ENCODE measurements at regions not wholly inside any gene's neighbourhood (a gene's known extent, or its start where the extent isn't known, plus 50 kb on each side); places are given as distances from the start of the nearest gene placed in this dataset.

DNA sequence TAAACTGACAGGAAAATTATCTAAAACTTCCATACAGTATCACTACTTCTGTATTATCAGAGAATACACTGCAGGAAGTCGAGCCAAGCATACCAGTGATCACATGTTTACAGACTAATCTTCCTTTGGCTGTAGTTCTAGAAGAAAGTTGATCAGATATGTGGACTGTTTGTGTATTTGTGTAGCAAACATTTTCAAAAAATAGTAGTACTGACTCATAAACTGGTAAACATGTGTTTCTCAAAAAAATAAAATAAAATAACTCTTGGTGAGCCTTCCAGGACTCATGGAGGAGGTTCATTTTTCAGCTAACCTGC is 148.9 kb upstream of the SLC39A10 start:
- TF ChIP-seq, protein P1, sequence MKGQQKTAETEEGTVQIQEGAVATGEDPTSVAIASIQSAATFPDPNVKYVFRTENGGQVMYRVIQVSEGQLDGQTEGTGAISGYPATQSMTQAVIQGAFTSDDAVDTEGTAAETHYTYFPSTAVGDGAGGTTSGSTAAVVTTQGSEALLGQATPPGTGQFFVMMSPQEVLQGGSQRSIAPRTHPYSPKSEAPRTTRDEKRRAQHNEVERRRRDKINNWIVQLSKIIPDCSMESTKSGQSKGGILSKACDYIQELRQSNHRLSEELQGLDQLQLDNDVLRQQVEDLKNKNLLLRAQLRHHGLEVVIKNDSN (IDR thresholded peaks at IDR 0.05) = no peak
- TF ChIP-seq ZBTB7A (IDR thresholded peaks at IDR 0.05; ENCODE audit: low read depth) = no peak
- TF ChIP-seq CEBPB (IDR thresholded peaks at IDR 0.05) = no peak
- TF ChIP-seq, protein P2, sequence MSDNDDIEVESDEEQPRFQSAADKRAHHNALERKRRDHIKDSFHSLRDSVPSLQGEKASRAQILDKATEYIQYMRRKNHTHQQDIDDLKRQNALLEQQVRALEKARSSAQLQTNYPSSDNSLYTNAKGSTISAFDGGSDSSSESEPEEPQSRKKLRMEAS (IDR thresholded peaks at IDR 0.05) = no peak
- TF ChIP-seq FOXM1 (IDR thresholded peaks at IDR 0.05; ENCODE audit: borderline replicate concordance, low read depth) = no peak
- no peak for TF ChIP-seq YY1 (IDR thresholded peaks at IDR 0.05; ENCODE audit: low read depth)
- no peak for TF ChIP-seq TAF1 (IDR thresholded peaks at IDR 0.05; ENCODE audit: low read depth)
- no peak for TF ChIP-seq EGR1 (IDR thresholded peaks at IDR 0.05)
- TF ChIP-seq, protein P3, sequence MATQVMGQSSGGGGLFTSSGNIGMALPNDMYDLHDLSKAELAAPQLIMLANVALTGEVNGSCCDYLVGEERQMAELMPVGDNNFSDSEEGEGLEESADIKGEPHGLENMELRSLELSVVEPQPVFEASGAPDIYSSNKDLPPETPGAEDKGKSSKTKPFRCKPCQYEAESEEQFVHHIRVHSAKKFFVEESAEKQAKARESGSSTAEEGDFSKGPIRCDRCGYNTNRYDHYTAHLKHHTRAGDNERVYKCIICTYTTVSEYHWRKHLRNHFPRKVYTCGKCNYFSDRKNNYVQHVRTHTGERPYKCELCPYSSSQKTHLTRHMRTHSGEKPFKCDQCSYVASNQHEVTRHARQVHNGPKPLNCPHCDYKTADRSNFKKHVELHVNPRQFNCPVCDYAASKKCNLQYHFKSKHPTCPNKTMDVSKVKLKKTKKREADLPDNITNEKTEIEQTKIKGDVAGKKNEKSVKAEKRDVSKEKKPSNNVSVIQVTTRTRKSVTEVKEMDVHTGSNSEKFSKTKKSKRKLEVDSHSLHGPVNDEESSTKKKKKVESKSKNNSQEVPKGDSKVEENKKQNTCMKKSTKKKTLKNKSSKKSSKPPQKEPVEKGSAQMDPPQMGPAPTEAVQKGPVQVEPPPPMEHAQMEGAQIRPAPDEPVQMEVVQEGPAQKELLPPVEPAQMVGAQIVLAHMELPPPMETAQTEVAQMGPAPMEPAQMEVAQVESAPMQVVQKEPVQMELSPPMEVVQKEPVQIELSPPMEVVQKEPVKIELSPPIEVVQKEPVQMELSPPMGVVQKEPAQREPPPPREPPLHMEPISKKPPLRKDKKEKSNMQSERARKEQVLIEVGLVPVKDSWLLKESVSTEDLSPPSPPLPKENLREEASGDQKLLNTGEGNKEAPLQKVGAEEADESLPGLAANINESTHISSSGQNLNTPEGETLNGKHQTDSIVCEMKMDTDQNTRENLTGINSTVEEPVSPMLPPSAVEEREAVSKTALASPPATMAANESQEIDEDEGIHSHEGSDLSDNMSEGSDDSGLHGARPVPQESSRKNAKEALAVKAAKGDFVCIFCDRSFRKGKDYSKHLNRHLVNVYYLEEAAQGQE (IDR thresholded peaks at IDR 0.05; ENCODE audit: low read depth) = no peak
- TF ChIP-seq NFIC (IDR thresholded peaks at IDR 0.05) = no peak
- TF ChIP-seq RAD21 (IDR thresholded peaks at IDR 0.05; ENCODE audit: low read depth) = no peak
- no peak for TF ChIP-seq TEAD4 (IDR thresholded peaks at IDR 0.05)
- no peak for TF ChIP-seq EP300 (IDR thresholded peaks at IDR 0.05; ENCODE audit: borderline replicate concordance)

DNA sequence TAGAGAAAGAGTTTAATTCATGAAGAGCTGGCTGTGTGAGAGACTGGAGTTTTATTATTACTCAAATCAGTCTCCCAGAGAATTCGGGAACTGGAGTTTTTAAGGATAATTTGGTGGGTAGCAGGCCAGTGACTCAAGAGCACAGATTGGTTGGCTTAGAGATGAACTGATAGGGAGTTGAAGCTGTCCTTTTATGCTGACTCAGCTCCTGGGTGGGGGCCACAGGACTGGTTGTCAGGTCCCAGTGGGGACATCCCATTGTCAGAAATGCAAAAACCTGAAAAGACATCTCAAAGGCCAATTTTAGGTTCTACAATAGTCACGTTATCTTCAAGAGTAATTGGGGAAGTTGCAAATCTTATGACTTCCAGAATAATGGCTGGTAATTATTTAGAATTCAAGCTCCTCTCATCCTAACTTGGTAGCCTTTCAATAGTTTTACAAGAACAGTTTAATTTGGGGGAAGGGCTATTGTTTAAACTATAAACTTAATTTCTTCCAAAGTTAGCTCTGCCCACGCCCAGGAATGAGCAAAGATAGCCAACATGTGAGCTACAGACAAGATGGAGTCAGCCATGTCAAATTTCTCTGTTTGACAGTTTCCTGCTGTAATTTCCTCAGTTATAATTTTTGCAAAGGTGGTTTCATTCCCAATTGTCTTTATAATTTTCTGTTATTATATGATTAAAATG is 149.4 kb upstream of the SLC39A10 start:
- TF ChIP-seq FOXM1 (IDR thresholded peaks at IDR 0.05; ENCODE audit: borderline replicate concordance, low read depth) = no peak
- TF ChIP-seq TCF12 (IDR thresholded peaks at IDR 0.05; ENCODE audit: low read depth) = no peak
- TF ChIP-seq, protein P3 (IDR thresholded peaks at IDR 0.05; ENCODE audit: low read depth) = no peak
- no peak for TF ChIP-seq EP300 (IDR thresholded peaks at IDR 0.05; ENCODE audit: borderline replicate concordance)
- TF ChIP-seq, protein P1 (IDR thresholded peaks at IDR 0.05) = no peak
- TF ChIP-seq ZBTB7A (IDR thresholded peaks at IDR 0.05; ENCODE audit: low read depth) = no peak
- TF ChIP-seq CREB1 (IDR thresholded peaks at IDR 0.05; ENCODE audit: low read depth) = no peak
- no peak for TF ChIP-seq EGR1 (IDR thresholded peaks at IDR 0.05)

DNA sequence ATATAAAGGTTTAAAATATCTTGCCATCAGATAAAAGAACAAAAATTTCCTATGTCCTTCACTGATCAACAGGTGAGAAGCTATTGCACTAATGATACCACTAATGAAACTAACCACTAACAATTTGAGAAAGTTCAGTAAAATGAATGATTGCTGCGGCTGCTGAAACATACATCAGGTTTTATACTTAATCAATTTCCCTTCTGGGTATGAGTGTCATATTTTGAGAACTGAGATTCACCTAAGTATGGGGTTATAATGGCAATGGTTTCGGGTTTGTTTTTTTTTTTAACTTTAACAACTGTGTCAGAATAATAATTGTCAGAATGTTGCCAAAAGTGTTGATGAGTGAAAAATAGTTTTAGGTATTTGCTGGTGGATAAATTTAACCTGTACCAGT is 151.3 kb upstream of the SLC39A10 start:
- TF ChIP-seq NFIC (IDR thresholded peaks at IDR 0.05) (no peak), FOXM1 (IDR thresholded peaks at IDR 0.05; ENCODE audit: borderline replicate concordance, low read depth) (no peak), TCF12 (IDR thresholded peaks at IDR 0.05; ENCODE audit: low read depth) (no peak), EGR1 (IDR thresholded peaks at IDR 0.05) (no peak), ZBTB7A (IDR thresholded peaks at IDR 0.05; ENCODE audit: low read depth) (no peak), TEAD4 (IDR thresholded peaks at IDR 0.05) (no peak), CREB1 (IDR thresholded peaks at IDR 0.05; ENCODE audit: low read depth) (no peak), RAD21 (IDR thresholded peaks at IDR 0.05; ENCODE audit: low read depth) (no peak), EP300 (IDR thresholded peaks at IDR 0.05; ENCODE audit: borderline replicate concordance) (no peak), TAF1 (IDR thresholded peaks at IDR 0.05; ENCODE audit: low read depth) (no peak), YY1 (IDR thresholded peaks at IDR 0.05; ENCODE audit: low read depth) (no peak), CEBPB (IDR thresholded peaks at IDR 0.05) (no peak)
- TF ChIP-seq, protein P3 (IDR thresholded peaks at IDR 0.05; ENCODE audit: low read depth) = no peak
- TF ChIP-seq, protein P2 (IDR thresholded peaks at IDR 0.05) = no peak
- TF ChIP-seq, protein P1 (IDR thresholded peaks at IDR 0.05) = no peak

DNA sequence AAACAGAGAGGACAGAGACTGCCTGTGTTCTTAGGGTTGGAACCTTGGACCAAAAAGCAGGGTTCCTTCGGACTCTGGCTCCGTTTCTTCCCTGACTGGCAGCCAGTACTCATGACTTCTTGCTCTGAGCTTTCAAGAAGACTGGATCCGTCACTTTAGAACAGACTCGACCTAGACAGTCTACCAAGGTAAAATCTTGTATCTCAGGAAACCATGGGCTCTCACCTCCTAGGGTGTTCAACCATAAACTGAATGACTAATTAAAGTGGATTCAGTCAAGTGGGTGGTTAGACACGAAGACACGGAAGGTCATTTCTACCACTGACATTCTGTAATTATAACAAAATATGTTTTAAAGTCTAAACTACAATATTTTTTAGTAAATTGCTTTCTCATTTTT is 153.8 kb upstream of the SLC39A10 start:
- no peak for TF ChIP-seq EGR1 (IDR thresholded peaks at IDR 0.05)
- no peak for TF ChIP-seq TEAD4 (IDR thresholded peaks at IDR 0.05)
- TF ChIP-seq CREB1 (IDR thresholded peaks at IDR 0.05; ENCODE audit: low read depth) = no peak
- TF ChIP-seq, protein P3 (IDR thresholded peaks at IDR 0.05; ENCODE audit: low read depth) = no peak
- TF ChIP-seq, protein P2 (IDR thresholded peaks at IDR 0.05) = no peak
- no peak for TF ChIP-seq TAF1 (IDR thresholded peaks at IDR 0.05; ENCODE audit: low read depth)
- TF ChIP-seq CEBPB (IDR thresholded peaks at IDR 0.05) = no peak
- no peak for TF ChIP-seq TCF12 (IDR thresholded peaks at IDR 0.05; ENCODE audit: low read depth)
- no peak for TF ChIP-seq ZBTB7A (IDR thresholded peaks at IDR 0.05; ENCODE audit: low read depth)
- no peak for TF ChIP-seq EP300 (IDR thresholded peaks at IDR 0.05; ENCODE audit: borderline replicate concordance)
- no peak for TF ChIP-seq RAD21 (IDR thresholded peaks at IDR 0.05; ENCODE audit: low read depth)
- no peak for TF ChIP-seq NFIC (IDR thresholded peaks at IDR 0.05)
- no peak for TF ChIP-seq YY1 (IDR thresholded peaks at IDR 0.05; ENCODE audit: low read depth)
- TF ChIP-seq, protein P1 (IDR thresholded peaks at IDR 0.05) = no peak
- no peak for TF ChIP-seq FOXM1 (IDR thresholded peaks at IDR 0.05; ENCODE audit: borderline replicate concordance, low read depth)
